GM18505 (cell line): ENCODE measurements at regions not wholly inside any gene's neighbourhood (a gene's known extent, or its start where the extent isn't known, plus 50 kb on each side); places are given as distances from the start of the nearest gene placed in this dataset.
"Not testable (repeated sequence)": the region's sequence is repeated elsewhere in the genome, so short reads cannot be mapped to it uniquely, and the experiment has no call there.

Experiments
- ATAC-seq: cut with Tn5 transposase; IDR thresholded peaks from one replicate; pipeline ENCODE4 v1.9.1; 2021; ENCODE audit not compliant: unreplicated experiment
- POLR2A ChIP-seq: IDR thresholded peaks from 4 replicates; pipeline ENCODE4 v1.6.1; 2011; ENCODE audit warnings: borderline replicate concordance; ENCODE audit not compliant: insufficient read depth, insufficient read length; ENCODE audit errors: extremely low read depth

DNA sequence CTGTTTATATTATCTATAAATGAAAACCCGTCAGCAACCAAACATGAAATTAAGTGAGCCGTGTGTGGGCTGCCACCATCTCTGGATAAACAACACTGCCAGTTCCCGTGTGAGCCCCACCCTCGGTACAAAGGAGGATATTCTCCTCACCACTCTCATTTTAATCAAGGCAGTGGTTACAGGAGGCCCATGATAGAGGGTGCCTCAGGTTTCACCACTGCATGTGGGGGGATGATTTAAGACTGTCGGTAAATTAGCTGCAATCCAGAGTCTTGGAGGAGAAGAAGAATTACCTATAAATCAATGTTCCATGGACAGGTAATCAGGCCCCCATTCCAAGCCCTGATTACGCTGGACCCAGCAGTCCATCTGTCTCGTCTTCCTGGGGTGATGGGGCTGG lies 361.6 kb upstream of the SULF2 start:
- no peak for TF ChIP-seq POLR2A
- ATAC-seq, result no peak

DNA sequence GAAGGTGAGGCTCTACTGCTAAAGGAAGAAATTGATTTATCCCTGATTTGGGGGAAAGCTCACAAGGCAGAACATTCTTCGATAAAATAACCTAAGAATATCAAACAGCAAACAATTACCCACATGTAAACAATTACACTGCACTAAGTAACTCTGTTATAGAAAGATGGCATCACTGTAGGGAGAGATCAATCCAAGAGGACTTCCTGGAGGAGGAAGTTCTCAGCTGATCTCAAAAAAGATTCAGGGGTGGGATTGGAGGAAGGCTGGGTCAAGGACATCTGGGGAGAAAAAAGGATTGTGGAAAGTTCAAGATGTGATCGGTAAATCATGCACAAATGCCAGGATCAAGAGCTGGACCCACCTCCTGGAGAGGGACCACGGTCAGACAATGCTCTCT lies 361.0 kb upstream of the SULF2 start:
- ATAC-seq, result no peak
- TF ChIP-seq POLR2A, result no peak

DNA sequence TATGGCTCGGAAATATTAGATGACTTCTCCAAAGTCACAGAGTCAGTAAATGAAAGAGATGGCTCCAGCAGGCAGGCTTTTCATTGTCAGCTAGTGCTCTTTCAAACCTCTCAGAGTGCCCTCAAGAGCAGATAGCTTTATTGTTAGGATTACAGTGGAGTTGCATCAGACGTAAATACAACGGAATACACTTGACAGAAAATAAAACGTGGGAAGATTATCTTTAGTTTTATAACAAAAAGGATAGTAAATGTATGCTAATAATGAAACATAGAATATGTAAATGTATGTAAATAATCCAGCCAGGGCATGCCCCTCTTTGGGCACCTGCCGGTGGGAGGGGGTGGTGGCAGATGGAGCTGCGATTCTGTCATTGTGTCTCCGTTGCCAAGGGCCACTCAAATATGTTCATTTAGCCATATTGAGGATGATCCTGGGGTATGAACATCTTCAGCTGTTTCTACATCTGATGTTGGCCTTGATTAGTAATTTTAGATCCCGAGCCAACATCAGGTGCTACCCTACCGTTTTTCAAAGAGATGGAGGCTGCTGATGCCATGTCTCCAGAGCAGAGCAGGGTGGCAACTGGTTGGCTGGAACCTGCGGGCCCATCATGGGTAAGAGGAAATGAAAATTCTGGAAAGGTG lies 358.3 kb upstream of the SULF2 start:
- TF ChIP-seq POLR2A, result no peak
- no peak for ATAC-seq

DNA sequence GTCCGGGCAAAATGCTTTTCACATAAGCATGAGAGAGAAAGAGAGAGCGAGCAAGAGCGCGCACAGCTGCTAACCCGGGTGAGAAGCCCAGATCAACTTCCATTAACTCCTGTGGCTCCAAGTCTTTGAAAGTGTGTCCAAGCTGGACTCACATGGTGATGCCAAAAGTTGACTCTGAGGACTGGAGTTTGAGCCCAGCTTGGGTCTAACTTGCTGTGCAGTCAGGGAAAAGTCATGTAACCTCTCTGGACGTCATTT lies 357.2 kb upstream of the SULF2 start:
- TF ChIP-seq POLR2A, result no peak
- ATAC-seq, result no peak

DNA sequence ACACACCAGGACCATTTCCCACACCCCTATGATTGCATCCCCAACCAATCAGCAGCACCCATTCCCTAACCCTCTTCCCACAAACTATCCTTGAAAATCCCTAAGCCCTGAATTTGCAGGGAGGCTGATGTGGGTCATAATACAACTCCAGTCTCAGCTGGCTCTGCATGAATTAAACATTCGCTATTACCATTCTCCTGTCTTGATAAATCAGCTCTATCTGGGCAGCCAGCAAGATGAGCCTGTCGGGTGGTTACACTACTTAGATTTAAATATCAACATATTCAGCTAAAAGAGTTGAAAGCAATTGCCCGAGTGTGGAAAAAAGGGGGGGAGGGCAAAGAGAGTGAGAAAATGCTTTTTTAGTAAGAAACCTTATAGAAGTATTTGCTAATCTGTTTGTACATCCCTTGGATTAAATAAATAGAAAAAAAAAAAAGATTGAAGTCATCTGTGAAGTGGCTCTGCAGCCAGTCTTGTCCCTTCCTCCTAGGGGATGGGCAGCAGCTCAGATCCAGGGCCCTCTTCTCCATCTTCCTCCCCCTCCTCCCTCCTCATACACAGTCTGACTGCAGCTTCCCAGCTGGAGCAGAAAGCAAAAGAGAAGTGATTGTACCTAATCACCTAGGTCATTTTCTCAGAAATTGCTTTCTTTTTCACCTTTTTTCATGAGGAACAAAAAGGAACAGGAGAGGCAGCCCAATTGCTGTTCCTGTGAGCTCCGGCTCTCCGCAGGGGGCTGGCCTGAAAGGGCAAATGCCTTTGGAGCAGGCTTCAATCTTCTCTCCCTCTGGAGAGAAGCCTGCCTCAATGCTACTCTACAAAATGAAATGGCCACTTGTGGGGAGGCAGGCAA lies 356.6 kb upstream of the SULF2 start:
- ATAC-seq, result no peak
- no peak for TF ChIP-seq POLR2A

DNA sequence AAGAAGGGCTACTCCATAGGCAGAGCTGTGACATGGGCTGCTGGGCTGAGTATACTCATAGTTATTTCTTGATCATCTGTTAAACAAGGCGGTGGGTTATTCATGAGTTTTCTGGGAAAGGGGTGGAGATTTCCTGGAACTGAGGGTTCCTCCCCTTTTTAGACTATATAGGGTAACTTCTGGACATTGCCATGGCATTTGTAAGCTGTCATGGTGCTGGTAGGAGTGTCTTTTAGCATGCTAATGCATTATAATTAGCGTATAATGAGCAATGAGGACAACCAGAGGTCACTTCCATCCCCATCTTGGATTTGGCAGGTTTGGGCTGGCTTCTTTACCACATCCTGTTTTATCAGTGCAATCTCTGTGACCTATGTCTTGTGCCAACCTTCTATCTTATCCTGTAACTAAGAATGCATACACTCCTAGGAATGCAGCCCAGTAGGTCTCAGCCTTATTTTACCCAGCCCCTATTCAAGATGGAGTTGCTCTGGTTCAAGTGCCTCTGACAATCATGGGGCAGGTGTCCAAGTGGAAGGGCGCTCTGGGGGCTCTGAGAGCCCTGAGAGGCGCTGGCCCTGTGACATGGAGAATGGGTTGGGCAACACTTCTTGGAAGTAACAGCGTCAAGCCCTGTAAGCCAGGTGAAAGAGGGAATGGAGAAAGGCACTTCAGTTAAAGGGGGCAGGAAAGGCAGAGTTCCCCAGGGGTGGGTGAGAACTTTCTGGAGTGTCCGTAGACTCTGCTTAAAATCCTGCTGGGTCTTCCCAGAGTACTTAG lies 354.2 kb upstream of the SULF2 start:
- ATAC-seq, result no peak

DNA sequence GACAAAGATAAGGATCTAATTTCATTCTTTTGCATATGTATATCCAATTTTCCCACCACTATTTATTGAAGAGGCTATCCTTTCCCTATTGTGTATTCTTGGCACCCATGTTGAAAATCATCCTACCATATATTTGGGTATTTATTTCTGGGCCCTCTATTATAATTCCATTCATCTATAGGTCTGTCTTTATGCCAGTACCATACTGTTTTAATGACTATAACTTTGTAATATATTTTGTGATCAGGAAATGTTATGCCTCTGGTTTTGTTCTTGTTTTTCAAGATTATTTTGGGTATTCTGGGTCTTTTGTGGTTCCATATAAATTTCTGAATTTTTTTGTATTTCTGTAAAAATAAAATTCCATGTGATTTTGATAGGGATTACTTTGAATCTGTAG lies 347.6 kb upstream of the SULF2 start:
- TF ChIP-seq POLR2A, result no peak
- no peak for ATAC-seq

More for the DNA sequence above, 354.2 kb upstream of the SULF2 start:
- no peak for TF ChIP-seq POLR2A

DNA sequence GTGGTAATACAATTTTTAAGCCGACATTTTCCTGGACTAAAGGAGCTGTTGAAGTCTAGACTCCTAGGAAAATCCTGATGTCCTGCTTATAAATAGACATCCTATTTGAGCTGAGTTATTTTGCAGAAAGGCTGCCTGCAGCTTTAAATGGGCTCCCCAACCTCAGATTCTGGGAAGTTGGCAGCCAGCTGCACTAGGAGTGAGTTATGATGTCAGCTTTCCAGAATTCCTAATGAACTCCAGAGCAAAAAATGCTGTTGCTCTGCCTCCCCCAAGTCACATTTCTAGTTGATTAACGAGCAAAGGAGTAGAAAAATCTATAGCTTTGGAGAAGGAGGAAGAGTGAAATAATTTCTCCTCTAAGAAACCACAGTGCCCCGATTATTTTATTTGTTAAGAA lies 346.3 kb upstream of the SULF2 start:
- TF ChIP-seq POLR2A, result no peak
- ATAC-seq, result no peak

DNA sequence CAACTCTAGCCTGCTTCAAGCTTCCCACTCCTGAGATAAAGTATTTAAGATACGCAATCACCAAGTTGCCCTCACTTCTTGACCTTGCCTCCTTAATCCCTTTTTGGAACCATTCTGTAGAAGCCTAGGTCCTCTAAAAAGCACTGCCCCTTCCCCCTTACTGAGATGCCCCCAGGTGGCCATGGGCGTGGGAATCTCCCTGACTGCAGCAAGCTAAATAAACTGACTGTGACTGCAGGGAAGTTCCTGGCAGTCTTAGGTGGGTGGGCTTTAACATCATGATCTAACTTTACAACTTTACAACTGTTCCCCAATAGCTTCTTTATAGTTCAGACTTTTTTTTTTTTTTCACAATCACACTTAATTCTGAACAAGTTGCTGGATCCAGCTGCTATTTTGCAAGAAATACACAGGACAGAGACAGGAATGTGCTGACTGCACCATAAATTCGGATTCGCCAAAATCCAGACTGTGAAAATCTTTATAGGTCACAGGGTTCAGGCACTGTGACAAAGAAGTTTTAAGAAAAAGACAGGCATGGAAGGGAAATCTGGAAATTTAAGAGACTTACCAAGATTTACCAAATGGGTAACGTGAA lies 344.2 kb upstream of the SULF2 start:
- no peak for ATAC-seq
- no peak for TF ChIP-seq POLR2A

DNA sequence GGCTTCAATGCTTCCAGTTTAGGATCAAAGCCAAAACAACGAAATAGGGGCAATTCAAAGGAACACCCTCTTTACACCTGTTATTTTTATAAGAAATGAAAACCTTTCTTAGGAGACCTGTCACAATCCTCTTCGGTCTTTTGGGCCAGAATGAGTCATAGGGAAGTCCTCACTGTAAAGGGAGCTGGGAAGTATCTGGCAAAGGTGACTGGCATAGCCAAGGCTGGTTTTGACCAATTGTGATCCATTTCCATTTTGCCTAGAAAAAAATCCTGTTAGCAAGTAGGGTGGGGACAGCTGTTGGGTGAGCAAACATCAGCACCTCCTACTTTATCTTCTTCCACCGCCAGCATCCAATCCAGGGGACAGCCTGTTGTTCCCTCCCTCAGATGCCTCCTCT lies 343.2 kb upstream of the SULF2 start:
- no peak for ATAC-seq
- TF ChIP-seq POLR2A, result no peak

DNA sequence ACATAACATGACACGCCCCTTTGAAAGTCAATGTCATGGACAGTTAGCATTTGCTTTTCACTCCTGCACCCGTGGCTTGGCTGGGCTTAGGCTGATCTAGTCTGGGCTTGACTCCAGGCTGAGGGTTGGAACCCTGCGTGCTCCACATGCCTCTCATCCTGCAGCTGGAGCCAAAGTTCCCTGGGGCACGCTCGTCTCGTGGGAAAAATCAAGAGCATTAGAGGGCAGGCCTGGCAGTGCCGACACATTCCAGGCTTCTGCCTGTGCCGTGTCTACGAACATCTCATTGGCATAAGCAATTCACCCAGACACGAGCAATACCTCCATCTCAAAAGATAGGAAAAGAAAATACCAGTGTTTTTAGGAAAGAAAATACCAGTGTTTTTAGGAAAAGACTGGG lies 342.7 kb upstream of the SULF2 start:
- ATAC-seq, result not testable (repeated sequence)

DNA sequence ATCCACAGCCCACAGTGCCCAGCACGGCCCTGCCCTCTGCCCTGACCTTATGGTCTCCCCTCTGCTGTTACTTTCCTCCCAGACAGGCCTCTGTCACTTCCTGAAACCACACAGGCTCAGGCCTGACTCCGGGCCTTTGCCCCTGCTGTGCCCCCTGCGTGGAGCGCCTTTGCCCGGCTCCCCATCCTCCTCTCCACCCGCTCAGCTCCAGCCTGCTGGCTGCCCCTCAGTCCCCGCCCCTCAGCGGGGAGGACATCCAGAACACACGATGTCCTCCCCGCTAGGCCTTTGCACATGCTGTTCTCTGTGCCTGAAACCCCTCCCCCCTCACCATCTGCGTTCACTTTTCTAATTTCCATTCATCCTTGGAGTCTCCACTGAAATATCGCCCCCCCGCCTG lies 341.9 kb upstream of the SULF2 start:
- not testable (repeated sequence) for ATAC-seq

DNA sequence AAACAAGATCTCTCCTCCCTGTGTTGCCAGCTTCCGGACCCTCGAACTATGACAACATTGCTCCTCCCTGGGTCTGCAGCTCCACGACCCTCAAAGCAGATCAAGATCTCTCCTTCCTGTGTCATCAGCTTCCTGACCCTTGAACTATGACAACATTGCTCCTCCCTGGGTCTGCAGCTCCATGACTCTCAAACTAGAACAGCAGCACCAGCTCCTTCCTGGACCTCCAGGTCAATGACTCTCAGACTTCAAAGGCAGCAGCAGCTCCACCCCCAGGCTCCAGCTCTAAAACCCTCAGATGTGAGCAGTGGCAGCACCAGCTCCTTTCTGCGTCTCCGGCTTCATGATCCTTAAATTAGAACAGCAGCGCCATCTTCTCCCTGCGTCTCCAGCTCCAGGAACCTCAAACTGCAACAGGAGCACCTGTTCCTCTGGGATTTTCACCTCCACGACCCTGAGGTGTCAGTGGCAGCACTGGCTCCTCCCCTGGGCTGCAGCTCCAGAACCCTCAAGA lies 341.0 kb upstream of the SULF2 start:
- TF ChIP-seq POLR2A, result no peak
- no peak for ATAC-seq
